Activated T-cell treated with anti-CD3 and anti-CD28 coated beads, Interleukin-2, amount 50 U/mL, for 48 hours (primary cell): ENCODE measurements at regions not wholly inside any gene's neighbourhood (a gene's known extent, or its start where the extent isn't known, plus 50 kb on each side); places are given as distances from the start of the nearest gene placed in this dataset.

ENCODE experiments used
- DNase-seq, 2 experiments: peaks; one replicate each; pipeline ENCODE4 v3.0.0-alpha.2; 2020

DNA sequence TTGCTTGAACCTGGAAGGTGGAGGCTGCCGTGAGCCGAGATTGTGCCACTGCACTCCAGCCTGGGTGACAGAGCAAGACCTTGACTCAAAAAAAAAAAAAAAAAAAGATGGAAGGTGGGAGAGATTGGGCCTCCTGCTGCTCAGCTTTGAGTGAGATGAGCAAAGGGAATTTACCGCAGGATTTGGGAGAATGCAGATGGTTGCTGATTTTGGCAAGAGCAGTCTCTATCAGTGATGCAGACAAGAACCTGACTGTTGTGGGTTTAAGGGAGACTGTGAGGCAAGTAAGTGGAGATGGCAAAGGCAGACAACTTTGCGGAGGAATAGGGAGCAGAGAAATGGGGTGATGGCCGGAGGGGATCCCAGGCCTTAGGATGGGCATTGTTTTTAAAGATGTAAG lies 1140.8 kb upstream of the AUTS2 start:
- no peak for DNase-seq

DNA sequence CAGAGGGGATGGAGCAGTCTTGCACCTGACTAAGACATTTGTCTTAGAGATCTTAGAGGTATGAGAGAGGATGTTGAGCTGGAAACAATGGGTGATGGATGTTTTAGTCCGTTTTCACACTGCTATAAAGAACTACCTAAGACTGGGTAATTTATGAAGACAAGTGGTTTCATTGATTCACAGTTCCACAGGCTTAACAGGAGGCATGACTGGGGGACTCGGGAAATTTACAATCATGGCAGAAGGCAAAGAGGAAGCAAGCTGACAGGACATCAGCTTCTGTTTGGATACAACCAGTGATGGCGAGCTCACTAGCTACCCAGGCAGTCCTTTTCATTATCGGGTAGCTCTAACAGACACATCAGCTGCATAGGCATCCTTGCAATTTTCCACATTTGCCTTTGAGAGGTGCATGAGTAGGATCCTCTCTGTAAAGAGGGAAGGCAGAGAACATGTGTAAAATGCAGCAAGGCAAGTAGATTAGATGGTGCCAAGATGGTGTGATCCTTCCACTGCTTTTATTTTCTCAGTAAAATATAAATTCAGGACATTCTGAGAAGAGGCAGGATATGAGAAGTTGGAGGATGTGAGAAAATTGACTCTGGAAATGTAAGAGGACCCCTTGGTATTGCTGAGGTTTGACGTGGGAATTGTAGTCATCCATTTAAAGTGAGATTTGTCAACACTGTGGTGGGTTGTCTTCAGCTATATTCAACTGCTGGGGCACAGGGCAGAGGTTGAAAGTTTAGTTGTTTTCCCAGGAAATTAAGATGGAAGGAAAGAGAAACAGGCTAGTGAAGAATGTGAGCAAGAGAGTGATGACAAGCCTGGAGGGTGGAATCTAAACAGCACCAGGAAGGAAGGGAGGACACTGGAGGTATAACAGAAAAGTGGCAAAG lies 1140.0 kb upstream of the AUTS2 start:
- no peak for DNase-seq

DNA sequence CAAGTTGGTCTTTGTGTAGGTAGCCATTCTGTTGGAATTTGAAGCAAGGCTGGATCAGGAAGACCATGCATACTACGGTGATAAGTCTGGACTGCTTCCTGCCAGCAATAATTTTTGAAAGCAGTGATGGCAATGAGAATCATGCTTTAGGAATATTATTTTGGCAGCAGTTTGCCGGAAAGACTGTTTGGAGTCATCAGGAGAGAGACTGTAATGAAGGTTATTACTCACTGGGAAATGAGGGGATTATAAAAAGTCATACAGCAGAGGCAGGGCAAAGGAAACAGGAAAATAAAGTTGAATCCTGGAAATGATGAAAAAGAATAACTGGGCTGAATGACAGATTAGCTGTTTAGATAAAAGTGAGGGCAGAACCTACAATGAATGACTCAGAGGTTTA lies 1136.8 kb upstream of the AUTS2 start:
- DNase-seq = no peak

DNA sequence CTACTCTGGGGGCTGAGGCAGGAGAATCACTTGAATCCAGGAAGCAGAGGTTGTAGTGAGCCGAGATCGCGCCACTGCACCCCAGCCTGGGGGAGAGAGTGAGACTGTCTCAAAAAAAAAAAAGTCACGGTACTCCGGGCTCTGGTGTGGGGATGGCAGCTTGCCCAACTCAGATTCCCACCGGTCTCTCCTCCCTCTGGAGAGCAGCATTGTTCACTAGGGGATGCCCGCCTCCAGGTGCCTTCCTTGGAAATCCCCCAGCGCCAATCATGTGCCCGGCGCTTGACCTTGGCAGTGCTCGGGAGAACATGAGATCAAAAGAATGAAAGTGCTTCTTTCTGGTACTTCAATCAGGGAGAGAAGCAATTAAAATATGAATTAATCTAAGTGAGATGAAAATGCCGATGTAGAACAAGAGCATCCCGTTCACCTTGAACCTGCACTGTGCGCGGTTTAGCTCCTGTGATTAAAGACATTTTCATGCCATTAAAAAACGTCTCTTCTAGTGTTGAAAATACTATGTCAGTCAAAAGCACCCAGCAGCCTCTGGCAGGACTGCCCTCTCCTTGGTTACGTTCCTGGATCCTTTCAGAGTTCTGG lies 1127.3 kb upstream of the AUTS2 start:
- DNase-seq = no peak

DNA sequence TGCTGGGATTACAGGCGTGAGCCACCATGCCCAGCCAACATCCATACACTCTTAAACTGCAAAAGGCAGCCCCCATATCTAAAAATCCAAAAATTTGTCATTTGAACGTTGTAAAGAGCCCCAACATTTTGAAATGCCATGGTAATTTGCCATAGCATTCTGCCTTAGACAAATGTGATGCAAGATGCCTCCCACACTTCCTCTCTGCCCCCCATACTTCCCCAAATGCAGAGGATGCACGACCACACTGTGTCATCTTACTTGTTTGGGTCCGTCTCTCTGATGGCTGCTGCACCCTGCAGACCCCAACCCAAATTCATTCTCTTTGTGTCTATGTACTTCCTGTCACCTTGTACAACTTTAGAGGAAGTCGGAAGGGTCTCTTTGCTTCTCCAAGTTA lies 1125.6 kb upstream of the AUTS2 start:
- DNase-seq = no peak

DNA sequence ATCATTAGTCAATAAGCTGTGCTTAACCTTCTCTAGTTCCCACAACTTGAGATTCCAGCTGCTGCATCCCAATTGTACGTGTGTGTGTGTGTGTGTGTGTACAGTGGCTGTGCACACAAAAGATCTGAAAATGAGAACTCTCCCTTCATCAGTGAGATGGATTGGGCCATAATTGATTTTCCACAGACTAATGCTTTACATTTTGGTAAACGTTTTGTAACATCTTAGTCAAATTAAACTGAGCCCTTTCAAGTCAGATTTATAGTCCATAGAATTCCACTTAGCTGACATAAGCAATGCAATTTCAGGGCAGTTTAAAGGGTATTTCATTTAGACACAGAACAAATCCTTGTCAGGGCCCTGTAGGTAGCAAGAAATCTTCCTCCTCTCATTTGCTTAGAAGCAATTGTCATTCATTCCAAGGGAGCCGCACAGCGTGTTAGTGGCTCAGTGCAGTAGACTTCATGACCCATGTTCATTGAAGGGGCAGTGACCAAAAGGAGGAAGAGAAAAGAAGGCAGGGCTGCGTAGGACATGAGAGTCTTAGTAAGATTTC lies 1123.5 kb upstream of the AUTS2 start:
- no peak for DNase-seq

DNA sequence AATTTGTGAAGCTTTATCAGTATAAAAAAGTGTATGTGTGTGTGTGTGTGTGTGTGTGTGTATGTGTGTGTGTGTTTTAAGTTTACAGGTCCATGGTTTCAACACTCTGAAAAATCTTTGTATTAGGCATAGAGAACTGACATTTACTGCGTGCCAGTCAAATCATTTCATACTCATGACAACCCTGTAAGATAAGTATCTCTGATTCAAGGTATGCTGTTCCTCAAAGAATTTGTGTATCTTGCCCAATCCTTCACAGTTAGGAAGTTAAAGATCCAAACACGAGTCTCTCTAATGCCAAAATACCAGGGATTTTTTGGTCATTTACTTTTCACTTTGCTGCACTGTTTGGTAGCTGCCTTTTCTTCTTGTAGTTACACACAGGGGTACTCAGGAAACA lies 1121.3 kb upstream of the AUTS2 start:
- no peak for DNase-seq

DNA sequence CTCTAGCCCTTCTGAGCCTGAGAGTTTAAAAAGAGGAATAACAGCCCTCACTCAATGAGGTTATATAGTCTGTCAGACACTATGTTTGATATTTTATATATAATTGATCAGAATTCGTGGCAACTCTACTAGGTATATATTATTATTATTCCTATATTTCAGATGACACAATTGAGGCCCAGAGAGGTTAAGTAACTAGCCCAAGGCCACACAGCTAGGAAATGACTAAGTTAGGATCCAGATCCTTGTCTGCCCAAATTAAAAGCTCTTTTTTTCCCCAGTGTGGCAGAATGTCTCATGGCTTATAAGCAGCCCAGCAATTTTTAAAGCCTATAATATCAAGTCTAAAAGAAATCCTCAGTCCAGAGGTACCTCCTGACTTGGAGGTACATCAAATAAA lies 1119.9 kb upstream of the AUTS2 start:
- no peak for DNase-seq

DNA sequence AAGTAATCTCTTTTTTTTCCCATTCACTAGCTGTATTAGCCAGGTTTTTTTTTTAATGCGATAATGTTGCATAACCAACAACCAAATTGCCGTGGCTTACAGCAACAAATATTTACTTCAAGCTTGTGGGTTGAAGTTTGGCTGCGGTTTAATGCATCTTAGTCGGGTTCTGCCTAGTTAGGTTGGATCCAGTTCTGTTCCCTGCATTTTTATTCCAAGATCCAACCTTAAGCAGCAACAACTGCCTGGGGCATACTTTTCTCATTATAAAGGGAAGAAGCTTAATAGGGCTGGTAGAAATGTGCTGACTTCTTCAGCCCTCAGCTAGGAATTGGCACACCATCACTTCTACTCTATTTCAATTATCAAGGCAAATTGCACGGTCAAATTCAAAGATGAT lies 1115.5 kb upstream of the AUTS2 start:
- DNase-seq = no peak

DNA sequence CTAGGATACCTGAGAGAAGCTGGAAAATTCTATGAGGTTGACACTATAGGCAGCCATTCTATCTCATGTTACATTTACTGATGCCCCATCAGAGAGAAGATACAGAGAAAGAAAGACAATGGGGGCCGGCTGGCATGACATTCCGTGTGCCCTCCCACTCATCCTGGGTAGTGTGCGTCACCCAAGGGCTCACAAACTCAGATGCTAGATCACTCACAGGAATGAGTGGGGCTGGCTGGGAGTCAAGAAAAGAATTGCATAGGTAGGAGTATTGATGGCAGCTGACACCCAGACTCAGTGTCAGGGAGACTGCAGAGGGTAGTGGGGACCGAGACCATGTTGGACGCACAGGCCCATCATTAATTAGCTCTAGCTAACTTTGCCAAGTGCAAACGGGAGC lies 1113.5 kb upstream of the AUTS2 start:
- DNase-seq = no peak

DNA sequence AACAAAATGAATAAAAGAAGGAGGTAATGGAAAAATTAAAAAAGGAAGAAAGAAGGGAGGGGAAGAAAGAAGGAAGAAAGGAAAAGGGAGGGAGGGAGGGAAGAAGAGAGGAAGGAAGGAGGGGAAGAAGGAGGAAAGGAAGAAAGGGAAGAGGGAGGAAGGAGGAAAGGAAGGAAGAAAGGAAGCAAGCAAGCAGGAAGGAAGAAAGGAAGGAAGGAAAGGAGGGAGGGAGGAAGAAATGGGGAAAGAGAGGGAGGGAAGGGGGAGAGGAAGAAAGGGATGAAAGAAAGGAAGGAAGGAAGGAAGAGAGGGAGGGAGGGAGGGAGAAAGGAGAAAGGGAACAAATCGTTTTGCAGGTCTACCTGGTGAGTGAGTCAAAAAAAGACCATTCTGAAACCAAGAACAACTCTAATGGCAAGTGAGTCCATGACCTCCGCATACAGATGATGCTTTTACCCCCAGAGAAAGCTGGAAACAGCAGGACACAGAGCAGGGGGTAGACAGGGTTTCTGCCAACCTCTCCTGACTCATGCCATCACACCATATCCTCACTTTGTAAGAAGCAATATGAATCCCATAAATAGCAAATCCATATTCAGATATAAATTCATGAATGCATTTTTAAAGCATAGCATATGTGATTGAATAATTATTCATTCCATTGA lies 1112.9 kb upstream of the AUTS2 start:
- DNase-seq = no peak

DNA sequence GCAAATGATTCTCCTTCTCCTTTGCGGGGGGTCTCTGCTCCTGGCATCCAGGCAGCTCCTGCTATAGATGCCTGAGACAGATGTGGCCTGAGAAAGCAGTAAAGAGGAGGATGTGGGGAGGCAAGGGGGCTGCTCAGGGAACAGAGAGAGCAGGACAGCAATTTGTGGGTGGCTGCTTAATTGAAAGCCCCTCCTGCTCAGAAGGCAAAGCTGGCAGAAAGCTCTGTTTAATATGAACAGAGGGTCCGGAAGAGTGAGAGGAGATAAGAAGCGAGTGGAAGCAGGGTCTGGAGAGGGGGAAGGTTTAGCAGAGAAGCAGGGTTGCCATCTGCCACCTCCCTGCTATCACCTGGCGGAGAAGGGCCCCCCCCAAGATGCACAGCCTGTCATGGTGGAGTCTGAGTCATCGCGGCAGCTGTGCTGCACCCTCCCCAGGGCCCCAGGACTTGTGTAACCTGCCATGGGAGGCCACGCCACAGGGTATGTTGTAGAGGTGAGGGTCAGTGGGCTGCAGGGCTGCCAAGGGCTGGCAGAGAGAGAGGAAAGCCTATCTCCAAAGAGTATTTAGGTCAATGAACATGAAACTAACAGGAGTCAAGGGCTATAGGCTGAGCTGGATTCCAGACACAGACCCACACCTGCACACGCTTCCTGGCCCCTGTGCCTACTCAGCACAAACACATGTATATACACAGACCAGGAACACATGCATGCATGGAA lies 1109.8 kb upstream of the AUTS2 start:
- DNase-seq = no peak

DNA sequence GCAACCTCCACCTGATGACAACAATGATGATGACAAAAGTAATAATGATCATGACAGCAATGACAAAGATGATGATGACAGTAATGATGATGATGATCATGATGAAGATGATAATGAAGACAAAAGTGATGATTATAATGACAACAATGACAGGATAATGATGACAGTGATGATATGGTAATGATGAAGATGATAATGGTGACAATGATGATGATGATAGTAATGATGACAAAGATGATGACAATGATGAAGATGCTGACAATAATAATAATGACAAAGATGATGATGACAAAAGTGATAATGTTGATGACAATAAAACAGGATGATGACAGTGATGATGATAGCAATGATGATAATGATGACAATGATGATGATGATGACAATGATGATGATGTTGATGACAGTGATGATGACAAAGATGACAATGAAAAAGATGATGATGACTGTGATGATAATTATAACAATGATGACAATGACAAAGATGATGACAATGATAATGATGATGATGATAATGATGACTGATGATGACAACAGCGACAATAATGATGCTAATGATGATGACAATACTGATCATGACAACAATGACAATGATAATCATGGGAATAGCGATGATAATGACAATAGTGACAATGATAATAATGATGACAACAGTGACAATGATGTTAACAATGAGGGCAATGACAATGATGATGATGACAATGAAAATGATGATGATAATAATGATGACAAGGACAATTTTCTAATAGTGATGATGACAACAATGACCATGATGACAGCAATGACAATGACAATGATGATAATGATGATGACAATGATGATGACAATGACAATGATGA lies 1106.5 kb upstream of the AUTS2 start:
- no peak for DNase-seq

DNA sequence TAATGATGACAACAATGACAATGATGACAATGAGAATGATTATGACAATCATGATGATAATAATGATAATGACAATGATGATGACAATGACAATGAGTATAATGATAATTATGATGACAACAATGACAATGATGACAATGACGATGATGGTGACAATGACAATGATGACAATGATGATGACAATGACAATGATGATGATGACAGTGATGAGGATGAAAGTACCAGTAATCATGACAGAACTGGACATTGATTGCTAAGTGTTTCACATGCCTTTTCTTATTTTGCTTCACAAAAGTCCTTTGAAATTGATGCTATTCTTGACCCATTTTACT lies 1106.0 kb upstream of the AUTS2 start:
- DNase-seq = no peak

DNA sequence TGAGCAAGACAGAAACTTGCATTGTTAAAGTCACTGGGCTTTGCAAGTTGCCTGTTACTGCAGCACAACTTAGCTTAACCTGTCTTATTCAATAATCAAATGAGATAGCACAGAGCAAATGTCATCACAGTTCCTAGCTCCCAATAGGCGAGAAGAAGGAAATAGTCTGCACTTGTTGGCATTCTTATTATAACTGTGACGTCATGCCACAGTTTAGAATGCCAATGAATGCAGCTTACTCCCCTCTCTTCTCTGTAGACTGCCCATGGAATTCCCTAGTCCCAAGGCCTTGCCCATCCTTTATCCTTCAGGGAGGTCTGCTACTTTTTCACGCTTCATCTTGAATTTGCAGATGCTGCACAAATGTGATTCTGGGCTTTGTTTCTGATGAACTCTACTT lies 1094.9 kb upstream of the AUTS2 start:
- DNase-seq = no peak

DNA sequence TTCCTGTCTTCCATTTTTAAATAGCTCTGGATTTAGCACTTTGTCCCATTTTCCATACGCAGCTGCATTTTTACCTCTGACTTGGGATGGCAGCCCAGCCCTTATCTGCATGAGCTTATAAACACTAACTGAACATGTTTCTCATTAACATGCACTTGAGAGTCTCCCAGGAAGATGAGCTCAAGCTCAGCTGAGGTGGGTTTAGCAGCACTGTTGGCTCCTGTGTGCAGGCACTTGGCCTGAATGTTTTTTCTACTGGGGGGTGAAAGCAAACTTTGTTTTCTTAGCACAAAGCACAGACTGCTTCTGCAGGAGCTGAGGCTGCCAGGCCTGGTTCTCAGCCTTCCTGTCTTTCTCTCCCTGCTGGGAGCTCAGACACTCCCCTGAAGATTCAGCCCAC lies 1093.6 kb upstream of the AUTS2 start:
- DNase-seq = no peak

DNA sequence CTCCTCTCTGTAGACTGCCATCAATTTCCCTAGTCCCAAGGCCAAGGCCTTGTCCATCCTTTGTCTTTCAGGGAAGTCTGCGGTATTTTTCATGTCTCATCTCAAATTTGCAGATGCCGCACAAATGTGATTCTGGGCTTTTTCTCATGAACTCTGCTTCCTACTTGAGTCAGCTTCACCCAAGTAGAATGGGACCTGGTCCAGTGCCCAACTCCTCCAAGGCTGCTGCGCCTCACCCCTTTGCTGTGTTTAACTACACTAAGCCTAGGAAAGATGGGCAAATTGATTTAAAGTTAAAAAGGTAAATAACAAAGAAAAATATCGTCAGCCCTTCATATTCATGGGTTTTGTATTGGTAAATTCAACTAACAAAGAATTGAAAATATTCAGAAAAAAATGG lies 1092.6 kb upstream of the AUTS2 start:
- no peak for DNase-seq

DNA sequence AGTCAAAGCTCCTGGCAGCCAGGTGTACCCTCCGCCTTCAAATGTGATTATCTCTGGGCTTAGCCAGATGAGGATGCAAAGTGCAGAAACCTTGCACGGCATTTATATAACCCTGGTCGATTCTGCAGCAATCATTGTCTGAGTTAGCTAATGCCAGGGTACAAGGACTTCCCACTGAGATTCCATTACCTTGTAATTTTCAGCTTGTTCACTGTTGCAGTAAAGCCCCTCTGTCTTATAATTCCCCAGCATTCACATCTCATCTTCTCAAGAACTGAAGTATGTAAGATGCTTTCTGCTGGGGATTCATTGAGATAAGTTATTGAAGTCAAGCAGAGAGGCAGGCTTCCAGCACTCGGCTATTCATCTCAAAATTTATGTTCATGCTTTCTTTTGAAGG lies 1090.6 kb upstream of the AUTS2 start:
- no peak for DNase-seq

DNA sequence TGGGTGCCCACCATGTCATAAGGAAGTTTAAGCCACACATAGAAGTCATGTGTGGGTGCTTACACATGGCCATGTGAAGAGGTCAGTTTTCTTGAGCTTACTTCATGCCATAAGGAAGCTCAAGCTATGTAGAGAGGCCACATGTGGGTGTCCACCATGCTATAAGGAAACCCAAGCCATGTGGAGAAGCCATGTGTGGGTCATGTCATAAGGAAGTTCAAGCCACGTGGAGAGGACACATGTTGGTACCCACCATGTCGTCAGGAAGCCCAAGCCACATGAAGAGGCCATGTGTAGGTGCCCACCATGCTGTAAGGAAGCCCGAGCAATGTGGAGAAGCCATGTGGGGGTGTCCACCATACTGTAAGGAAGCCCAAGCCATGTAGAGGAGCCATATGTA lies 1089.2 kb upstream of the AUTS2 start:
- DNase-seq = no peak

DNA sequence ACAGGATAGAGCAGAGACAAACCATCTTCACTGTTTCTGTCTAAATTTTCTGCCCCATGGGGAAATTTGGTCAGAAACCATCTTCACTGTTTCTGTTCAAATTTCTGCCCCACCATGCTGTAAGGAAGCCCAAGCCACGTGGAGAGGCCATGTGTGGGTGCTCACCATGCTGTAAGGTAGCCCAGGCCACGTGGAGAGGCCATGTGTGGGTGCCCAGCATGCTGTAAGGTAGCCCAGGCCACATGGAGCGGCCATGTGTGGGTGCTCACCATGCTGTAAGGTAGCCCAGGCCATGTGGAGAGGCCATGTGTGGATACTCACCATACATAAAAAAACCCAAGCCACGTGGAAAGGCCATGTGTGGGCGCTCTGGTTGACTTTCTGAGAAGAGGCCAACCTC lies 1088.7 kb upstream of the AUTS2 start:
- no peak for DNase-seq

DNA sequence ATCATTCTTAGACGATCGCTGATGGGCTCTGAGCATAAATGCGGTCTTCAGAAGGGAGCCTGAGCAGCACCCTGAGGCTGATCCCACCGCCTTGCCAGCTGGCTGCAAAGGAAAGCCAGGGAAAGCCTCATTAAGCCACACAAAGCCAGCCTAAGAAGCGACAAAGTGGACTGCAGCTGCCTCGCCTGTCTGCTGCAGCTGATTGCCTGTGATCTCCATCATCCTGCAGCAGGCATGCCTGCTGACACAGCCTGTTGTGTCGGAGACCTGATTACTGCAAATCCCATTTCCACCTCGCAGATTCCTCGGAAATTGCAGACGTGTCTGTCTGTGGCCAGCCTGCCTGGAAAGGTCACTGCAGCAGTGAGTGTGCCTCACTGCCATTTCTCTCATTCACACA lies 1087.0 kb upstream of the AUTS2 start:
- DNase-seq = no peak

DNA sequence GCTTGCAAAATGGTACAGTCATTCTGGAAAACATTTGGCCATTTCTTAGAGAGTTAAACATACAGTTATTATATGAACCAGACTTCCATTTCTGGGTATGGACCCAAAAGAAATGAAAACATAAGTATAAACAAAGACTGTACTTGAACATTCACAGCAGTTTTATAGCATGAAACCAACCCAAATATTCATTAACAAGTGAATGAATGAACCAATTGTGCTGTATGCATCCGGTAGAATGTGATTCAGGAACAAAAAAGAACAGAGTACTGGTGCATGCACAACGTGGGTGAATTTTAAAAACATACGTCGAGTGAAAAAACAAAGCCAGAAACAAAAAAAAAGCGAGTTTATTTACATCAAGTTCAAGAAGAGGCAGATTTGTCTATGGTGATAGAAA lies 1085.8 kb upstream of the AUTS2 start:
- no peak for DNase-seq

DNA sequence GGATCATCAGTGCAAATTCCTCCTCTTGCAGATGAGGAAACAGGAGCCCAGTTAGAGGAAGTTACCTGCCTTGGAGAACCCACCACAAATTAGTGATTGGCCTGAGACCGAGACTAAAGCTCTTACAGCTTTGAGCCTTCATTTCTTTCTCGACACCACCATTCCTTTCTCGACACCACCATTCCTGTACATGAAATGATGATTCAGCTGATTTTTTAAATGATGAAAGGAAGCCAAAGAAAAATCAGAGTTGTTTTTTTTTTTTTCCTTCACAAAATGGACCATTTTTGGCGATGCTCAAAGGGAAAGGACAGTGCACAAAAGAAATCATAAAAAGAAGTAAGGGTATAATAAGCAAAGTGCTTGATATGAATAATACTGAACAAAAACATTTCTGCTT lies 1080.2 kb upstream of the AUTS2 start:
- DNase-seq = no peak
